ENCODE measurements at regions not wholly inside any gene's neighbourhood (a gene's known extent, or its start where the extent isn't known, plus 50 kb on each side); places are given as distances from the start of the nearest gene placed in this dataset.
A peak's percentile ranks its signal among the peaks of the same experiment; 100 is the strongest.

DNA sequence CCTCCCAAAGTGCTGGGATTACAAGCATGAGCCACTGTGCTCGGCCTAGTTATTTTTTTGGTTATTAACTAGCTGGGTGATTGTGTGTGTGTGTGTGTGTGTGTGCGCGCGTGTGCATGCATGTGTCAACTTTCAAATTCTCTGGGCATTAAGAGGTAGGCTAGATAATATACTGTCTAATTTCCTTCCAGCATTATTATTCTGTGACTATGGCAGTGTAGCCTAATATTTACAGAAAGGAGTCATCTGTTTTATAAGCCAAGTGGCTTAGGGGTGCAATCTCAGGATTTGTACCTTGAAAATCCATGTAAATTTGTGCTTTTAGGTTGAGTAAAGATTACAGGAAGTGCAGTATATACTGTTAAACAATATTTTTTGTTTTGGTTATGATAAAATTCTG is 85.1 kb upstream of the ZBTB20 start:
- in situ Hi-C loops (cut with MboI; ENCODE audit: low sequenced_read_pairs): no loop called here
- Histone ChIP-seq H3K14ac (replicated peaks; ENCODE audit: low read depth, low read length) (no peak overlapping the region), H2BK120ac (ENCODE audit: low read depth, low read length) (no peak overlapping the region), H2AFZ (replicated peaks; ENCODE audit: low read length, poor library complexity) (no peak overlapping the region), H4K8ac (ENCODE audit: low read depth in 2 of 2, low read length in 2 of 2) (no peak overlapping the region), H3K18ac (ENCODE audit: low read depth, low read length) (no peak overlapping the region), H3K79me1 (ENCODE audit: low read depth in 1 of 2, low read length in 2 of 2) (no peaks in the 10 kb centered on the region), H3K9me1 (ENCODE audit: insufficient read depth, low read length) (no peaks in the 10 kb centered on the region), H2BK20ac (ENCODE audit: low read depth, low read length) (no peak overlapping the region), H3K4me1 (ENCODE audit: control insufficient read depth, insufficient read depth, low read length) (no peaks in the 10 kb centered on the region), H2BK15ac (ENCODE audit: low read depth, low read length) (no peak overlapping the region), H4K91ac (ENCODE audit: insufficient read depth, low read depth, low read length) (no peak overlapping the region), H3K9me3 (ENCODE audit: control insufficient read depth, insufficient read depth, low read length) (no peaks in the 10 kb centered on the region), H4K5ac (ENCODE audit: low read depth, low read length) (no peak overlapping the region), H3K4me3 (ENCODE audit: insufficient read depth, low read depth, low read length) (no peak overlapping the region), H2BK5ac (ENCODE audit: low read depth, low read length, poor library complexity, severe bottlenecking) (no peak overlapping the region), H3K56ac (ENCODE audit: extremely low read depth, insufficient read depth, low read length) (no peak overlapping the region), H3K36me3 (ENCODE audit: control insufficient read depth, insufficient read depth, low read length) (no peaks in the 10 kb centered on the region), H3K27ac (ENCODE audit: insufficient read depth, low read length) (no peak overlapping the region), H3K4me2 (ENCODE audit: low read depth, low read length) (no peak overlapping the region), H3K9ac (ENCODE audit: low read depth, low read length) (no peak overlapping the region), H4K20me1 (ENCODE audit: insufficient read depth, low read length) (no peaks in the 10 kb centered on the region), H3K4ac (ENCODE audit: low read depth, low read length) (no peak overlapping the region), H3K27me3 (ENCODE audit: control insufficient read depth, insufficient read depth, low read length) (no peaks in the 10 kb centered on the region), H3K23ac (ENCODE audit: low read depth, low read length) (no peak overlapping the region), H2AK9ac (replicated peaks; ENCODE audit: low read depth, low read length, poor library complexity) (no peak overlapping the region), H2AK5ac (ENCODE audit: low read depth, low read length) (no peak overlapping the region)
- intact Hi-C loops (cut with micrococcal nuclease): no loop called here
- dilution Hi-C loops (cut with HindIII; ENCODE audit: low sequenced_read_pairs, unreplicated experiment): no loop called here
- WGBS, 2 experiments (ENCODE audit: extremely low coverage in 2 of 2, insufficient read length in 1 of 2): no CpG with 5 or more reads among the region's 4 CpGs
- TF ChIP-seq MAFK (IDR thresholded peaks at IDR 0.05; ENCODE audit: low read depth, low read length) (no peak), MAZ (IDR thresholded peaks at IDR 0.05; ENCODE audit: borderline replicate concordance, low read depth, low read length) (no peak), NFE2L2 (IDR thresholded peaks at IDR 0.05; ENCODE audit: low read depth, low read length) (no peak), CHD1 (IDR thresholded peaks at IDR 0.05; ENCODE audit: low read depth, low read length) (no peak), FOS (IDR thresholded peaks at IDR 0.05; ENCODE audit: low read depth, low read length) (no peak), RCOR1 (IDR thresholded peaks at IDR 0.05; ENCODE audit: insufficient replicate concordance, low read length) (no peak), ELK1 (IDR thresholded peaks at IDR 0.05; ENCODE audit: borderline replicate concordance, low read depth, low read length) (no peak), RFX5 (IDR thresholded peaks at IDR 0.05; ENCODE audit: low read depth, low read length) (no peak), CEBPB (IDR thresholded peaks at IDR 0.05; ENCODE audit: low read depth, low read length) (no peak), POLR2A (IDR thresholded peaks at IDR 0.05; ENCODE audit: low read depth, low read length) (no peak), MXI1 (IDR thresholded peaks at IDR 0.05; ENCODE audit: borderline replicate concordance, low read depth, low read length) (no peak), RAD21 (IDR thresholded peaks at IDR 0.05; ENCODE audit: low read length) (no peak), SMC3 (IDR thresholded peaks at IDR 0.05; ENCODE audit: low read depth, low read length) (no peak), USF2 (IDR thresholded peaks at IDR 0.05; ENCODE audit: low read depth, low read length) (no peak), BHLHE40 (IDR thresholded peaks at IDR 0.05; ENCODE audit: low read depth, low read length) (no peak)
- TF ChIP-seq, protein P1, sequence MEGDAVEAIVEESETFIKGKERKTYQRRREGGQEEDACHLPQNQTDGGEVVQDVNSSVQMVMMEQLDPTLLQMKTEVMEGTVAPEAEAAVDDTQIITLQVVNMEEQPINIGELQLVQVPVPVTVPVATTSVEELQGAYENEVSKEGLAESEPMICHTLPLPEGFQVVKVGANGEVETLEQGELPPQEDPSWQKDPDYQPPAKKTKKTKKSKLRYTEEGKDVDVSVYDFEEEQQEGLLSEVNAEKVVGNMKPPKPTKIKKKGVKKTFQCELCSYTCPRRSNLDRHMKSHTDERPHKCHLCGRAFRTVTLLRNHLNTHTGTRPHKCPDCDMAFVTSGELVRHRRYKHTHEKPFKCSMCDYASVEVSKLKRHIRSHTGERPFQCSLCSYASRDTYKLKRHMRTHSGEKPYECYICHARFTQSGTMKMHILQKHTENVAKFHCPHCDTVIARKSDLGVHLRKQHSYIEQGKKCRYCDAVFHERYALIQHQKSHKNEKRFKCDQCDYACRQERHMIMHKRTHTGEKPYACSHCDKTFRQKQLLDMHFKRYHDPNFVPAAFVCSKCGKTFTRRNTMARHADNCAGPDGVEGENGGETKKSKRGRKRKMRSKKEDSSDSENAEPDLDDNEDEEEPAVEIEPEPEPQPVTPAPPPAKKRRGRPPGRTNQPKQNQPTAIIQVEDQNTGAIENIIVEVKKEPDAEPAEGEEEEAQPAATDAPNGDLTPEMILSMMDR (conservative IDR thresholded peaks at IDR 0.05; ENCODE audit: low read depth, low read length): no peak
- CTCF ChIA-PET: interaction anchor here (0.5 kb wide), 1 partner anchor 1340 kb away, joined by 4 read pairs; no protein-coding TSS in a partner anchor
- POLR2A ChIA-PET (ENCODE audit: unreplicated experiment): no interaction called here
- peak; percentile 37; the same call in 1 of the 2 replicates for ATAC-seq (ENCODE audit: low read depth)
- no TSS peak for BruUV-seq (replicated peaks)
- DNase-seq: peak; percentile 41
